Nephron (organoid): ENCODE measurements at regions not wholly inside any gene's neighbourhood (a gene's known extent, or its start where the extent isn't known, plus 50 kb on each side); places are given as distances from the start of the nearest gene placed in this dataset.

Experiments used
- H3K27ac Mint-ChIP-seq, 3 experiments: 2 replicates each; pipeline ENCODE4 v1.8.0; 2020; ENCODE audit warnings: mixed read lengths in 3 of 3, mild to moderate bottlenecking in 2 of 3, moderate library complexity in 1 of 3
- H3K27me3 Mint-ChIP-seq: 2 replicates; pipeline ENCODE4 v1.8.0; 2021; ENCODE audit warnings: low read depth, mild to moderate bottlenecking, moderate library complexity, mixed read lengths
- H3K36me3 Mint-ChIP-seq: 2 replicates; pipeline ENCODE4 v1.8.0; 2020; ENCODE audit warnings: low read depth, mixed read lengths
- H3K4me1 Mint-ChIP-seq: 2 replicates; pipeline ENCODE4 v1.8.0; 2020; ENCODE audit warnings: mixed read lengths
- H3K4me3 Mint-ChIP-seq, 3 experiments: 2 replicates each; pipeline ENCODE4 v1.8.0; 2020; ENCODE audit warnings: mild to moderate bottlenecking in 3 of 3, mixed read lengths in 3 of 3, moderate library complexity in 2 of 3
- H3K9me3 Mint-ChIP-seq: 2 replicates; pipeline ENCODE4 v1.8.0; 2020; ENCODE audit warnings: mixed read lengths
- CTCF ChIP-seq, 3 experiments: fragments of 200-600 bp; sonication (generic); IDR thresholded peaks; one replicate each; pipeline ENCODE4 v1.5.0; 2021; ENCODE audit warnings: antibody characterized with exemption in 3 of 3; ENCODE audit not compliant: unreplicated experiment in 3 of 3

GRCh38 chr13:32887617-32888016 is 128.6 kb upstream of the KL start:
- Mint-ChIP-seq H3K36me3 (no peaks in the 10 kb centered on the region), H3K27me3 (no peaks in the 10 kb centered on the region), H3K4me1 (peaks cover 15% of the 10 kb centered on the region), H3K4me3 (no peak overlapping the region), H3K9me3 (peaks cover 14% of the 10 kb centered on the region), H3K27ac (no peak overlapping the region)
- no peak for TF ChIP-seq CTCF (IDR thresholded peaks at IDR 0.05; ENCODE audit: unreplicated experiment in 3 of 3)

- TF ChIP-seq CTCF (IDR thresholded peaks at IDR 0.05; ENCODE audit: unreplicated experiment in 3 of 3), result no peak
These were observed 126.1 kb upstream of the KL start for GRCh38 chr13:32889986-32890565.

GRCh38 chr13:32893176-32893575 is 123.0 kb upstream of the KL start:
- H3K27me3 Mint-ChIP-seq, result no peaks in the 10 kb centered on the region
- H3K4me3 Mint-ChIP-seq, result no peak overlapping the region
- peaks cover 9% of the 10 kb centered on the region for H3K9me3 Mint-ChIP-seq
- no peak for TF ChIP-seq CTCF (IDR thresholded peaks at IDR 0.05; ENCODE audit: unreplicated experiment in 3 of 3)
- H3K36me3 Mint-ChIP-seq, result no peaks in the 10 kb centered on the region
- H3K27ac Mint-ChIP-seq, result peak overlapping the region in 1 of 3 experiments; percentile 36
- H3K4me1 Mint-ChIP-seq, result peaks cover 4% of the 10 kb centered on the region

More at GRCh38 chr13:32889986-32890565, 126.1 kb upstream of the KL start:
- H3K4me1 Mint-ChIP-seq, result no peaks in the 10 kb centered on the region
- no peaks in the 10 kb centered on the region for H3K36me3 Mint-ChIP-seq
- H3K27ac Mint-ChIP-seq, result no peak overlapping the region
- no peaks in the 10 kb centered on the region for H3K27me3 Mint-ChIP-seq
- no peak overlapping the region for H3K4me3 Mint-ChIP-seq
- peaks cover 18% of the 10 kb centered on the region for H3K9me3 Mint-ChIP-seq

- H3K27ac Mint-ChIP-seq, result no peak overlapping the region
- H3K4me1 Mint-ChIP-seq, result peaks cover 11% of the 10 kb centered on the region
- no peak for TF ChIP-seq CTCF (IDR thresholded peaks at IDR 0.05; ENCODE audit: unreplicated experiment in 3 of 3)
- no peak overlapping the region for H3K4me3 Mint-ChIP-seq
- no peaks in the 10 kb centered on the region for H3K36me3 Mint-ChIP-seq
- H3K9me3 Mint-ChIP-seq, result peaks cover 7% of the 10 kb centered on the region
- H3K27me3 Mint-ChIP-seq, result no peaks in the 10 kb centered on the region
These were observed 121.6 kb upstream of the KL start for GRCh38 chr13:32894589-32895001.

- H3K9me3 Mint-ChIP-seq, result peaks cover 4% of the 10 kb centered on the region
- no peak overlapping the region for H3K27ac Mint-ChIP-seq
- no peaks in the 10 kb centered on the region for H3K27me3 Mint-ChIP-seq
- no peak for TF ChIP-seq CTCF (IDR thresholded peaks at IDR 0.05; ENCODE audit: unreplicated experiment in 3 of 3)
- no peak overlapping the region for H3K4me3 Mint-ChIP-seq
- H3K36me3 Mint-ChIP-seq, result no peaks in the 10 kb centered on the region
- H3K4me1 Mint-ChIP-seq, result peaks cover 11% of the 10 kb centered on the region
These were observed 120.9 kb upstream of the KL start for GRCh38 chr13:32895296-32895695.

- TF ChIP-seq CTCF (IDR thresholded peaks at IDR 0.05; ENCODE audit: unreplicated experiment in 3 of 3), result no peak
- no peak overlapping the region for H3K4me3 Mint-ChIP-seq
- H3K9me3 Mint-ChIP-seq, result peaks cover 10% of the 10 kb centered on the region
- H3K4me1 Mint-ChIP-seq, result peaks cover 17% of the 10 kb centered on the region
- no peaks in the 10 kb centered on the region for H3K36me3 Mint-ChIP-seq
- no peaks in the 10 kb centered on the region for H3K27me3 Mint-ChIP-seq
- no peak overlapping the region for H3K27ac Mint-ChIP-seq
These were observed 118.9 kb upstream of the KL start for GRCh38 chr13:32897296-32897695.
